ENCODE measurements at regions not wholly inside any gene's neighbourhood (a gene's known extent, or its start where the extent isn't known, plus 50 kb on each side); places are given as distances from the start of the nearest gene placed in this dataset.

DNA sequence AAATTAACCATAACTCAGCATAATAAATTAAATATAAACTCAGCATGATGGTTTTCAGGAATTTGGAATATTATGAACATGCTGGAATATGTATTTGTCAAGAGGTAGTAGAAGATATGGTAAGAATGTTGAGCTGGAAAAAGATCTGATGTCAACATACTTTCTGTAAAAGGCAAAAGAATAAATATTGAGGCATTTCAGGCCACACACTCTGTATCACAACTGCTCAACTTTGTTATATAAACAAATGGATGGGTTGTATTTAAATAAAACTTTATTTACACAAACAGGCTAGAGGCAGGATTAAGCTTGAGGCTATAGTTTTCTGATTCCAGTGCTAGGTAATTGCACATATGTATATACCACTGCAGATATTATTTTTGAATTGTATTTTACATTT lies 1409.4 kb downstream of the MRPL39 start:
- no peak for DNase-seq

DNA sequence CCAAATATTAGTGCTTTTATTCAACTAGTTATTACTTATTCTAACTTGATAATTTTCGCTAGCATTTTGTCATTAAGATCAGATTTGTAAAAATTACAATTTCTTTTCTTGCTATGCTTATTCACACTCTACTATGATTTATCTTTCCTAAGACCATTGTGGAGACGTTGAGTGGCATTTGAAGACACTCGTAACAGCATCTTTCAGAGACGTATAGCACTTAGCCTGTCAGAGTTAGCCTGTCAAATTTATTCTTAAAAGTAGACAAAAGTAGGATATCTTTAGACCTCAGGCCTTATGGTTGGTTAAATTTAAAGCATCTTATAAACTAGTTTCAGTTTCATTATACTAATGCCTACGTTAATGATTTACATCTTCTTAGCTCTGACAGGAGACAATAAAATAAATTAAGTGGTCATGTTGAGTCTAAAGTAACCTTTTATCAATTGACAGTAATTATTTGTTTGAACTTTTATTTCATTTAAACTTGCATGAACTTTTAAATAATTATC lies 1410.1 kb downstream of the MRPL39 start:
- no peak for DNase-seq

DNA sequence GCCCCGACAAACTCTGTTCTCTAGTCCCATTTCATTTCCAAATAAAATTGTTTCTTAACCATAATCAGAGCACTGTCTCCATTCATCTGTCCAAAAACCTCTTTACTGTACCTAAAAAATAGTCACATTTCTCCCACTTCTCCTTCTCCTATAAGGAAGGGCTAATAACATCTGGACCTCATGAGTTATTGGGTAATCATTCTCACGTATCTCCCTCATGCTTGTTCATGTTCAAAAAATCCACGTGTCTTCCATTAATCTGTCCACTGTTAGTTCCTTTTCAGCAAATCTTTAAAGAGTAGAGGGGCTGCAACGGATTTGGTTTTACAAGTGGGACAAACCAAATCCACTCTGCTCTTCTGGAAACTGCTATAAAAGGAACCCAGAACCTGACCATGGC lies 1418.8 kb downstream of the MRPL39 start:
- no peak for DNase-seq

DNA sequence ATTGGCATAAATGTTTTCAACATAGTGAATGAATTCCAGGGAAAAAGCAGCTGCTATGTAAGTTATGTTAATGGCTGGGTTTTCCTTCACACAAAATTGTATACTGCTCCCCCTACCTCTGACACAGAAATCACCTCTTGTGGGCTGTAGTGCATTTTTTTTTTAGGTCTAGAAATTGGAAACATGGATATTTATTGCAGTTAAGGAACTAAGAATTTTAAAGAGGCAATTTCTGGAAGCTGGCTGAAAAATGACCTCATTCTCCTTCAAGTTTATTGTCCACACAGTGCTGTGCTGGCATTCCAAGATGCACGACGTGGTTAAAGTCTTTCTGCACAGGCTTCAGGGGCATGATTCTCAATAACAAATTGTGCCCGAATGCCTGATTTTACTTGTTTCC lies 1424.2 kb downstream of the MRPL39 start:
- no peak for DNase-seq

DNA sequence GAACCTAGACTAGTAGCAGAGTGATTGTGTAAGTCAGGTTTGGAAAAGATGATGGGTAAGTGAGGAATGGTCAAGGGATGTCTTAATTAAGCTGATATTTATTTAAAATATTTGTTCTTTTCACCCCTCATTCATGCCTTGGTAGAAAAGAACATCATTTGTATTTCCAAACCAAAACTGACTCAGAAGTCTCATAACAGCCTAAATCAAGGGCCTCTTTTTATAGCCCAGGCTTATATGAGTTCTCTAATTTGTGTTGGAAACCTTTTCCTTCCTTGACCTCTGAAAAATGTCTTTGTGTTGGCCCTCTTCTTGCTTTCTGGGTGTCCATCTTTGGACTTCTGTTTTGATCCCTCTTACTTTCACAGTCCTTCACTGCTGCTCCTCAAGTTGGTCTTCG lies 1428.2 kb downstream of the MRPL39 start:
- no peak for DNase-seq

DNA sequence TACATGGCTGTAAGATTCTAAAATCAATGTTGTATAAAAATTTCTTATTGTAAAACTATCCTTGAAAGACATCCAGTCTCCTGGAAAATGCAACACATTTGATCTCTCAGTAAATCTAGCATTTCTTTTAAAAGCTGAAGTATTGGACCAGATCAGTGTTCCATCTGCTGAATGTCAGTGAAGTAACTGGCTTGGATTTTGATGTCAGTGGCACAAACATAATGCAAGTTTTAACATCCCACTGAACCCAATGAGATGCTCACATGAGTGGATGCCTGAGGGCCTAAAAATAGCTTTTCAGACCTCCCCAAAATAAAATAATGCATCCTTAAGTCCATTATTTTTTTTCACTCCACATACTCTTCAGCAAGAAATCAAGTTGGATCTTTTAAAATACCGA lies 1432.2 kb downstream of the MRPL39 start:
- DNase-seq: no peak

DNA sequence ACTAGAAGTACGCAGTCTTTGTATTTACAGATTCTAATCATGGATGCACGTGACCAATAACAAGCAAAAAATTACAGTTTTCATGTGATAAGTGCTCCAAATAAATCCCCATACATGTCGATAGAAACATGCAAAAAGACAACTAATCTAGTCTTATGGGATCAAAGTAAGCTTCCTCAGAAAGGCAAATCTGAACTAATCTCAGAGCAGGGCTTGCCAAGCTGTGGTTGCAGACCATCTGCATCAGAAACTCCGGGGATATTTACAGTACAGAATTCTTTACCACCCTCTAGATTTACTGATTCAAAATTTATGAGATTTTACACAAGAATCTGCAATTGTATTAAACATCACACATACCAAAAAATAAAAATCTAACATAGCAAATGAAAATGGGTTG lies 1435.5 kb downstream of the MRPL39 start:
- DNase-seq: no peak

DNA sequence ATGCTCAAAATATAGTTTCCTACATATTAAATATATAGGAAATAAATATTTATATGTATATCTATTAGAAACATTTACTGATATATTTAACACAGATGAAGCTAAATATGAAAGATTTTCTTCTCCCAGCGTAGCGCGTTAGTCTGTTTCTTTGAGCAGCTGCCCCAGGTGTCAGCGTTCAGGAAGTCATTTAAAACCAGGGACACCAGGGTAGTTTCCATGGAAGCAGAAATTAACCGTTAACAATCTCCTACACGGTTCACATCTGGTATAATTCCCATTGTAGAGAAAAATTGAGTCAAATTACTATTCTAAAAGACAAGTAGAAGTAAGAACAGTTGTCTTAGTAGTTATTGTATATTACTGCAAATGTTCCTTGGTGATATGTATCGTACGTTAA lies 1443.7 kb downstream of the MRPL39 start:
- no peak for DNase-seq

DNA sequence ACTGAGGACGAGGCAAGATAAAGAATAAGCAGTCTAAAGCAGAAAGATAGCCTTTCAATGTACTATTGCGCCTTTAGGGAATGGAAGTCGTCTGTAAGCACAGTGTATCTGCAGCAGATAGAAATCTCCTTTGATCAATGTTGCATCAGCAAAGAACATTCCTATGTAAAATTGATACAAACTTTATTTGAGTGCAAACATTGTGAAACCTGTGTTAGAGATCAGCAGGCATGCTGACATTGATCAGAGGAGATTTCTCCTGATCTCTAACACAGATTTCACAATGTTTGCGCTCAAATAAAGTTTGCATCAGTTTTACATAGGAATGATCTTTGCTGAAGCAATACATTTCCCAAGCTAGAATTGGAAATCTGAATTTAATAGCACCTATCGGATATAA lies 1446.8 kb downstream of the MRPL39 start:
- no peak for DNase-seq

DNA sequence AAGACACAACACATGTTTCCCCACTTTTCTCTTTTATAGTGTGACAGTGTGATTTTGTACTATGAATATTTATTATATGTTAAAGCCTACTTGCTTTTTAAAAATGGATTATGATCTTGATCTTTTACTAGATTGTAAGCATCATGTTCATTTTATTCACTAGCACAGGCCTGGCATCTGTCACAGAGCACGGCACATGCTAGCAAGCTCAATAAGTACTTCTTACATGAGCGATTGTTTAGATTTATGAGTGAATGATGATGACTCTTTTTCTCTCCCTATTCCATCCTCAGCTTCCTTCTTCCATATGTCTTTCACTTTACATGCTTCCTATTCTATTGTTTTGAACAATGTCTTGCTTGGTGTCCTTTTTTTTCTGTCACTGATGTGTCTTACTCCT lies 1454.1 kb downstream of the MRPL39 start:
- DNase-seq: no peak

DNA sequence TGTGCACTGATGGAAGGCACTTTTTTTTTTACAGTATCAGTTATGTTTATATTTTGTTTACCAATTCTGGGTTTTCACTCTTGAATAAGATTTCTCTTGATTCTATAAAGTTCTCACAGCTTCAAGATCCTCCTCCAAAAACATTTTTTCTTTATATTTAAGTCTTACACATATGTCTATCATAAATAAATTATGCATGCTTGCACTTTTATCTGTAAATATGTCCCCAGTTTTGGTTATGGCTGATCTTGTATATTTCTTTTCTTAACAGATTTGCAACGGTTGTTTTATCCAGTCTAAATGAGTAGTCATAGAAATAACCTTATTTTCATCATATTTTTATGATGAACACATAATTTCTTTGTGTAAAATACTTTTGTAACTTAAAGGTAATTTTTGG lies 1456.5 kb downstream of the MRPL39 start:
- no peak for DNase-seq

DNA sequence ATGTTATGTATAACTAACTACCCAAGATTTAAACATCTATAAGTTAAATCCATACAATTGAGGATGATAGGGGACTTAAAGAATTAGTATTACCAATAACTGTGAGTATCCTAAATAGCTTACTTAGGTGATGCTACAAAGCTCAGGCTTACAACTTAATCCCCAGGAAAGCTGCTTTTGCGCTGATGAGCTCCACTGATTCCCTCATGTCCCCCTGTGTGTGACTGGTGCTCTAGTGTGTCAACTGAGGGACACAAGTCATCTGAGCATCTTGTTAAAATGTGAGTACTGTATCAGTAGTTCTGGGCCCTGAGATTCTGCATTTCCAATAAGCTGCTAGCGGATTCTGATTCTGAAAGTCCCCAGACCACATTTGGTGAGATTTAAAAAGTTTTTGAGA lies 1458.8 kb downstream of the MRPL39 start:
- DNase-seq: no peak

DNA sequence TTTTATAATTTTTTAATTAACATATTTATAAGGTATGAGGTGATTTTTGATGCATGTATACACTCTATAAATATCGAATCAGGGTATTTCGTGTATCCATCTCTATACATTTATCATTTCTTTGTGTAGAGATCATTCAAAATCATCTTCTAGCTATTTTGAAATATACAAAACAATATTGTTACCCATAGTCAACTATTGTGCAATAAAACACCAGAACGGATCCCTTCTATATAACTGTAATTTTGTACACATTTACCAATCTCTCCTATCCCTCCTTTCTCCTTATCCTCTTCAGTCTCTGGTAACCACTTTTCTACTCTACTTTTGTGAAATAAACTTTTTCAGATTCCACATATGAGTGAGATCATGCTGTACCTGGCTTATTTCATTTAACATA lies 1459.6 kb downstream of the MRPL39 start:
- no peak for DNase-seq

DNA sequence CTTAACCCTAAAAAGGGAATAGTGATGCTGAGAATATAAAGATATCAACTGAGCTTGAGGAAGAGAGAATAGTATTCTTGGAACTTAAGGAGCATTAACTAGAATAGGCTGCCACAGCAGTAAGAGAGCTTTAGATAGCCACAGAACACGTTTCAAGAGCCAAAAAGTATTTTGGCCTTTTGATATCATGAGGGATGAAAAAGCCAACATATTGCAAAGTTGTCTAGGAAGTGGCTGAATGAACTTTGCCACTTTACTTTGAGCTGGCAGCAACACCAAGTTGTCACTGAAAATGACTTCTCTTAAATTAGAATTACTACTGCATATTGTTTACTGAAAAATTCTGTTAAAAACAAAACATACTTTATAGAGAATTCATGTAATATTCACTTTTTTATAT lies 1476.2 kb downstream of the MRPL39 start:
- no peak for DNase-seq

DNA sequence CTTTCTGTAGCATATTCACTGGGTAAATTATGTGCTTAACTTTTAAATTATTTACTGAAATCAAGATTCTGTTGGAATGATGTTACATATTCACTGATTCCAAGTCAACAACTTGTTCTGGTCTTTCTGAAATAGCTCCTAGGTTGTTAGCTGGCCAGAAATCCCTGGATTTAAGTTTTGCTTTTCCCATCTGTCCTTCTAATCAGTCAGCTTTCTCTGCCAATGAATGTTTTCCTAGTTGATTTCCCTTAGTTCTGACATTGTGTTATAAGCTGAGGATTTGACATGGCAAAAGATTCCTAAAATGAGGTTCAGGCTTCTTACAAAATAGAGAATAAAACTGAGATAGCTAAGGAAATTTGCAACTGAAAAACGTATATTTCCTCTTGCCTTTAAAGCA lies 1479.6 kb downstream of the MRPL39 start:
- no peak for DNase-seq

DNA sequence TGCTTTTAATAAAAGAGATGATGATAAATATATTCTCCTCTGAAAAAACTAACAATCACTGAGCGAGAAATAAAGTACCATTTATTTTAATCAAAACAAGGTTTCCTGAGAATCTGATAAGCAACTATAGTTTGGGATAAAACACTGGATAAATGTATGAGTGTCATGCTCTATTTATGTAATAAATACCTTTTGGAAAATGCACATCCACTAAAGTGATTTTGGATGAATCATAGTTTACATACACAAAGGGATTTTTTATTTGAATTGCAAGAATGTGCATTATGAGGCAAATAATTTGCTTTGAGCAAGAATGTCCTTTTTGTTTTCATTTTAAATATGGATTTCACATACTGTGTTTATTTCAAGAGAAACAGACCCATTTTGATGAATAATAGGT lies 1483.5 kb downstream of the MRPL39 start:
- no peak for DNase-seq

DNA sequence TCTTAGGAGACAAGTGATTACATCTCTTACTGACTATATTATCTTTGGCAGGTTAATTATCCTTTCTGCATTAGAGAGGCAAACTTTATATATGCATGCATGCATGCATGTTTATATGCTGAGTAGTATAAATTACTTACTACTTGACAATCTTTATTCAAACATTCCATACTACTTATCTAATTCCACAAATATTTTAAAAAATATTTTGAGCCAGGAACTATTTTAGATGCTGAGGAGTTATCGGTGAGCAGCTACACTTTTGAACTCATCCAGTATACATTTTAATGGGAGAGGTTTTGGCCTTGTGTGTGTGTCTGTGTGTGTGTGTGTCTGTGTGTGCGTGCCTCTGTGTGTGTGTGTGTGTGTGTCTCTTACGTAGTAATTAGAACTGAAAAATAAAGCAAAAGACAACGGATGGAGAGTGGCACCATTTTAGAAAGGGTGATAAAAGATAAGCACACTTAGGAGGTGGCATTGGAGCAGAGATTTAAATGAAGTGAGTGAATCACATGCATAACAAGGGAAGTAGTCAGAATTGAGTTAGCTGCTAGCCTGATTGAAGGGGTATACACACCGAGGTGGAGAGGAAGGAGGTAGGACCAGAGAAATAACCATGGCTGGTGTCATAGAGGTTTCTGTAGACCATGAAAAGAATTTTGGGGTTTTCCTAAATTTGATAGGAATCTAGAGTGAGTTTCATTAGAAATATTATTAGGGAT lies 1488.4 kb downstream of the MRPL39 start:
- DNase-seq: no peak

DNA sequence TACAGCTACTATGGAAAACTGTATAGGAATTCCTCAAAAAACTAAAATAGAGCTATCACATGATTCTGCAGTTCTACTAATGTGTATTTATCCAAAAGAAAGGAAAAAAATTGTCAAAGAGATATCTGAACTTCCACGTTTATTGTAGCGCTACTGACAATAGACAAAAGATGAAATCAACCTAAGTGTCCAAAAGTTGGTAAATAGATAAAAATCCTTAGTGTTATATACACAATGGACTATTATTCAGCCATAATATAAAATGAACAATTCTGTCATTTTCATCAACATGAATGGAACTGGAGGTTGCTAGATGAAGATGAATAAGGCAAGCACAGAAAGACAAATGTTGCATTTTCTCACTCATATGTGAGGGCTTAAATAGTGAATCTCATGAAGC lies 1492.1 kb downstream of the MRPL39 start:
- DNase-seq: no peak

DNA sequence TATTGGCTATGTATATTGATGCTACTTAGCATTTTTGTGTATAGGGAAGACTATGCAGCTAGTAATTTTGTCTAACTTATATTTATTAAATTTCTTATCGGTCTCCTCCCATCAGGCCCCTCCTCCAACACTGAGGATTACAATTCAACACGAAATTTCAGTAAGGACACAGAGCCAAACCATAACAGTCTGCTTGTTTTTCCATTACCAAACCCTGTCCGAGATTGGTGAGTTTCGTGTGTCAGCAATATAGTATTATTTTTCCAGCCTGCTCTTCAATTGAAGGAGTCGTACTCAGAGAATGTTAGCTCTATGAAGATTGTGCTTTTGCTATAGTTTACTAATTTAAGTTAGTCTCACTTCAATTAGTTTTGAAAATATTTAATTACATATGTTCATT lies 1495.3 kb downstream of the MRPL39 start:
- DNase-seq: no peak

DNA sequence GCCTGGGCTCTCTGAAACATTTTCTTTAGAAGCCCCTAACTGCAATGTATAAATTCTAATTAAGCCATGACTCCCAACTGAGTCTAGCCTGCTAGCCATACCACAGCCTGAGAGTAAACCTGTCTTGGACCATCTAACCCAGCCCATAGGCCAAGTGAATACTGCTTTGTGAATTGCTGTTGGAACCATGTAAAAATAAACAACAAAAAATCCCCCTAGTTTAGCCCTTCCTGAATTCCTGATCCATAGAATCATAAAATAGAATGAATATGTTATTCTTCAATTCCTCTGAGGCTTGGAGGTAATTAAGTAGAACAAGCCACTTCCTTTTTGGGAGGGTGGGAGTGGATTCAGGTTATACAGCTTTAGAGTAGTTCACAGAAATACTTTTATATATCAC lies 1496.4 kb downstream of the MRPL39 start:
- no peak for DNase-seq

DNA sequence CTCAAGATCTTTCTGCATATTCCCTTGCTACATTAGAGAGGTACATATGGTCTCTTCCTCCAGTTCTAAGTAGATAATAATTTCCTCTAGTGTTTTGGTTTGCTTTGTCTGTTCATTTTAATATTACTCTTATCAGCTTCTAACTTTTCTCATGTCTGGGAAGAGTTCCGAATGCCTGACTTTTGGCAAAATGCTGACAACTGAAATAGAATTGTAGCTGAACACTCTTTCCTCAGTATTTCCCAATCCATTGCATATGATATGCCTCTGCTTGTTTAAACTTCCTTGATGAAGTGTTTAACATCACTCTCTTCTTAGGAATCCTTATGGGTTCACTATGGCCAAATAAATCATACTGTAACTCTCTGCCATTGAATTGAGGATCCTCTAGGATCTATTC lies 1510.1 kb downstream of the MRPL39 start:
- DNase-seq: no peak

DNA sequence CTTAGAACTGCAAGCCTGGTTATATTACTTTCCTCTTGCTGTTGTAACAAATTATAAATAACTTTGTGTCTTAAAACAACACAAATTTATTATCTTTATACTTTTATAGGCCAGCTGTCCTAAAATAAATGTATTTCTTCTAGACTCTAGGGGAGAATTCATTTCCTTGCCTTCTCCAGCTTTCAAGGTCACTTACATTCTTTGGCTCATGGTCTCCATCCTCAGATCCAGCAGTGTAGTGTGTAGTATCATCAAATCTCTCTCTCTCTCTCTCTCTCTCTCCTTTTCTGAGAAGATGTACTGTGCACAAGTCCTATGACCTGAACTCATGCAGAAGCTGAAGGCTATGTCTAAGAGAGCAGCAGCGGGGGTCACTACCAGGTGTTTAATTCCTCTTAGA lies 1510.6 kb downstream of the MRPL39 start:
- DNase-seq: no peak

DNA sequence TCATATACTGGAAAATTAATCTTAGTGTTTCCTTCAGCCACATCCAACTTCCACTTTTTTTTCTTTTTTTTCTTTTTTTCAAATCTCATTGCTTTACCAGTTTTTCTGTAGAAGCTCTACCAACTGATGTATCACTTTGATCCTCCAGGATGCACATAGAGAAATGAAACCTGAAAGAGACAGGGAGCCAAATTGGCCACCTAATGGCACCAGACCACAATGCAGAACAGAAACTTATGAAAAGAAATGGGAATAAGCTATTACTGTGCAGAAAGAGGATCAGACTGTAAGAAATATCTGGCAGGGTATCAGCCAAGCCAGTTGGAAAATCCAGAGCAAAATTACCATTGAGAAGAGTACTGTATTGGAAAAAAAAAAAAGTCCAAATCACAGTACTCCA lies 1514.2 kb downstream of the MRPL39 start:
- no peak for DNase-seq

DNA sequence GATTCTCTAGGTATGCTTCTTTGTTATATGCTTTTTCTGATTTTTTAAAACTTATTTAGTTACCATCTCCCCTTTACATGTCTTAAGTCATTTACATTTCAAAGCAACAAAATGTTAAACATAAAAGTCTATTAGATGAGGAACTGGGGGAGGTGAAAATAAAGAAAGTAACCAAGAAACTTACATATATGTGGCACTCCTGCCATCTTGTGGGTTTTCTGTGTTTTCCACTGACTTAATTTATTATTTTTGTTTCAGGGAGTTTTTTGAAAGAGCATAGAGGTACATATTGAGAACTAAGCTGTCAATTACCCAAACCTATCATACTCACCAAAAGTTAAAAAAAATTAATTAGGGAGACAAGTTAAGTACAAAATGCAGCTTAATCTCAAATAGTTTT lies 1531.1 kb downstream of the MRPL39 start:
- no peak for DNase-seq

DNA sequence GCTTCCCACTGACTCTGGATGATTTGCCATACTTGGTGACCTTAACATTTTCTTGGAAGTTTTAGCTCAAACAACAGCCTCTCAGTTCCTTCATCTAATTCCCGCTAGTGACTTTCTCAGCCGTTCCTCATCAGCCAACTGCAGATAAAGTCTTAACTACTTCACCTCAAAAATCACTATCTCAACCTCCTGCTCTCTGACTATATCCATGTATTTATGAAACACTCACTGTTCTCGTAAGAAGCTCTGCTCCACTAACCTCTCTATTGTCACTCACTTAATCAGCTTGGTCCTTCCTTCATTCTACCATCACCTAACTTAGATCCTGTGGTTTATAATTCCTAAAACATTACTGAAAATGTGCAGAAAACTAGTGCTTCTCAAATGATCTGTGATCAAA lies 1551.6 kb downstream of the MRPL39 start:
- DNase-seq: no peak

DNA sequence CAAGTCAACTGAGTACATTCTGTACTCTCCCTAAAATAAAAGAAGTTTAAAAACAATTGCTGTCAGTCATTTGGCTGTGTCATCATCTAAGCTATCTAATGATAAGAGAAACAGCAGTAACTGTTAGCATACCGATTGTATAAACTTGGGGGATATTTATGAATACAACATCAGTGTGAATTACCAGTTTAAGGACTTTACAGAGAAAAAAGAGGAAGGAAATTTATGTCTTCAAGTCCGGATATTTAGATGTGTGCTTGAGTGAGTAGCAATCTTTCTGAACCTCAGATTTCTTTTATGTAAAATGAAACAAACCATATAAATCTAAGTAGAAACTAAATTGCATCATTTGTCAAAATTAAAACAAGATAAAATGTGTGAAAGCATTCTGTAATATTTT lies 1557.0 kb downstream of the MRPL39 start:
- DNase-seq: no peak
